T1000 (cell line): ENCODE measurements at regions not wholly inside any gene's neighbourhood (a gene's known extent, or its start where the extent isn't known, plus 50 kb on each side); places are given as distances from the start of the nearest gene placed in this dataset.

Source experiments
- DNase-seq: peaks from one replicate; lab custom pipeline; 2025; ENCODE audit warnings: mixed read lengths; lab: John Stamatoyannopoulos, UW

GRCh38 chr1:59005491-59006288 is 221.8 kb upstream of the JUN start:
- no peak for DNase-seq

- no peak for DNase-seq
Measured at GRCh38 chr1:59006289-59006658, 222.4 kb upstream of the JUN start.

GRCh38 chr1:59006932-59007331 is 223.1 kb upstream of the JUN start:
- no peak for DNase-seq

- no peak for DNase-seq
Measured at GRCh38 chr1:59007429-59007819, 223.6 kb upstream of the JUN start.

GRCh38 chr1:59007820-59008598 is 224.2 kb upstream of the JUN start:
- no peak for DNase-seq

GRCh38 chr1:59008599-59009347 is 224.9 kb upstream of the JUN start:
- DNase-seq: no peak

GRCh38 chr1:59011663-59012062 is 227.8 kb upstream of the JUN start:
- no peak for DNase-seq

GRCh38 chr1:59012378-59012777 is 228.5 kb upstream of the JUN start:
- no peak for DNase-seq

- no peak for DNase-seq
Measured at GRCh38 chr1:59013276-59013927, 229.6 kb upstream of the JUN start.

GRCh38 chr1:59013928-59014279 is 230.1 kb upstream of the JUN start:
- DNase-seq: no peak

GRCh38 chr1:59014827-59015226 is 231.0 kb upstream of the JUN start:
- DNase-seq: no peak

GRCh38 chr1:59015708-59016107 is 231.9 kb upstream of the JUN start:
- peak; percentile 31 for DNase-seq

- DNase-seq: no peak
Measured at GRCh38 chr1:59016390-59016789, 232.5 kb upstream of the JUN start.

- no peak for DNase-seq
Measured at GRCh38 chr1:59017501-59018231, 233.8 kb upstream of the JUN start.

GRCh38 chr1:59018446-59018845 is 234.6 kb upstream of the JUN start:
- DNase-seq: no peak

- no peak for DNase-seq
Measured at GRCh38 chr1:59018860-59019259, 235.0 kb upstream of the JUN start.

- no peak for DNase-seq
Measured at GRCh38 chr1:59020151-59020997, 236.5 kb upstream of the JUN start.

- DNase-seq: no peak
Measured at GRCh38 chr1:59022199-59022598, 238.4 kb upstream of the JUN start.

GRCh38 chr1:59022799-59023198 is 239.0 kb upstream of the JUN start:
- DNase-seq: no peak

- DNase-seq: no peak
Measured at GRCh38 chr1:59025201-59025600, 241.4 kb upstream of the JUN start.
